SK-N-SH (cell line): ENCODE measurements at regions not wholly inside any gene's neighbourhood (a gene's known extent, or its start where the extent isn't known, plus 50 kb on each side); places are given as distances from the start of the nearest gene placed in this dataset.

Experiments
- CTCF ChIP-seq: fragments of 200-600 bp; sonication (generic); IDR thresholded peaks from 2 replicates; pipeline ENCODE4 v1.6.1; 2017; ENCODE audit warnings: antibody characterized with exemption, mild to moderate bottlenecking, moderate library complexity
- FOSL2 ChIP-seq: IDR thresholded peaks from 2 replicates; pipeline ENCODE4 v1.4.0; 2012; ENCODE audit warnings: low read depth, mild to moderate bottlenecking, moderate library complexity, borderline replicate concordance
- GABPA ChIP-seq: IDR thresholded peaks from 2 replicates; pipeline ENCODE4 v1.4.0; 2012; ENCODE audit warnings: low read depth, mild to moderate bottlenecking
- RAD21 ChIP-seq: IDR thresholded peaks from 2 replicates; pipeline ENCODE4 v1.6.1; 2012; ENCODE audit warnings: mild to moderate bottlenecking, low read length
- SIN3A ChIP-seq: IDR thresholded peaks from 2 replicates; pipeline ENCODE4 v1.6.1; 2012; ENCODE audit warnings: low read depth, mild to moderate bottlenecking, low read length, moderate library complexity, borderline replicate concordance
- SMC3 ChIP-seq: IDR thresholded peaks from 2 replicates; pipeline ENCODE4 v1.6.1; 2012; ENCODE audit warnings: low read depth, low read length, improper control_type of control experiment
- USF1 ChIP-seq: IDR thresholded peaks from 2 replicates; pipeline ENCODE4 v1.4.0; 2012; ENCODE audit warnings: low read depth, borderline replicate concordance

GRCh38 chr2:7792031-7792651 lies 874.9 kb downstream of the RNF144A start:
- TF ChIP-seq FOSL2 (no peak), SMC3 (no peak), SIN3A (no peak), RAD21 (no peak), CTCF (no peak), GABPA (no peak), USF1 (no peak)
